ENCODE measurements at regions not wholly inside any gene's neighbourhood (a gene's known extent, or its start where the extent isn't known, plus 50 kb on each side); places are given as distances from the start of the nearest gene placed in this dataset.

DNA sequence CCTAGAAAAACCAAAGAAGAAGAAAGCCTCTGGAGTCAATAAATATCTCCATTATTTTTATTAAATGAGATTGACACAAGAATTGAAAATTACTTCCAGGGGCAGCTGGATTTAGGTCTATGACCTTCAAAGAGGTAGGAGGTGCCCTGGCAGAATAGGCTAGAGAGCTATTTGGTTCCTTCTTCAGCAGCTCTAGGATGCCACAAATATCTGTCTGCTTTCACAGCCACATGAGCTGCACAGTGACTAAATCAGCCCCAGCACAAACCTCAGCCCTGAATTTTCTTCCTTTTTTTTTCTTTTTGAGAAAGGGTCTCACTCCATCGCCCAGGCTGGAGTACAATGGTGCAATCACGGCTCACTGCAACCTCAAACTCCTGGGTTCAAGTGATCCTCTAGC, 223.5 kb downstream of the ABHD5 start:
- Histone ChIP-seq H3K27me3 (ENCODE audit: insufficient read depth, poor library complexity, severe bottlenecking) (no peaks in the 10 kb centered on the region), H3K4me3 (replicated peaks; ENCODE audit: insufficient read depth, low read length) (no peak overlapping the region), H3K27ac (replicated peaks) (no peak overlapping the region)
- DNase-seq (ENCODE audit: low read depth in 1 of 2, low spot score in 1 of 2), result no peak
- TF ChIP-seq GABPA (IDR thresholded peaks at IDR 0.05; ENCODE audit: low read depth) (no peak), REST (IDR thresholded peaks at IDR 0.05; ENCODE audit: insufficient replicate concordance, low read depth) (no peak), POLR2AphosphoS5 (IDR thresholded peaks at IDR 0.05; ENCODE audit: low read depth) (no peak), CTCF (IDR thresholded peaks at IDR 0.05; ENCODE audit: insufficient read depth, low read length) (no peak), SPI1 (IDR thresholded peaks at IDR 0.05; ENCODE audit: borderline replicate concordance, low read depth) (no peak)

- no peak for TF ChIP-seq REST (IDR thresholded peaks at IDR 0.05; ENCODE audit: insufficient replicate concordance, low read depth)
- no peak for TF ChIP-seq POLR2AphosphoS5 (IDR thresholded peaks at IDR 0.05; ENCODE audit: low read depth)
- TF ChIP-seq SPI1 (IDR thresholded peaks at IDR 0.05; ENCODE audit: borderline replicate concordance, low read depth), result no peak
- TF ChIP-seq CTCF (IDR thresholded peaks at IDR 0.05; ENCODE audit: insufficient read depth, low read length), result no peak
- no peak for TF ChIP-seq GABPA (IDR thresholded peaks at IDR 0.05; ENCODE audit: low read depth)
- H3K4me3 ChIP-seq (replicated peaks; ENCODE audit: insufficient read depth, low read length), result no peak overlapping the region
Measured at GRCh38 chr3:43915546-43915945, 224.8 kb downstream of the ABHD5 start.

DNA sequence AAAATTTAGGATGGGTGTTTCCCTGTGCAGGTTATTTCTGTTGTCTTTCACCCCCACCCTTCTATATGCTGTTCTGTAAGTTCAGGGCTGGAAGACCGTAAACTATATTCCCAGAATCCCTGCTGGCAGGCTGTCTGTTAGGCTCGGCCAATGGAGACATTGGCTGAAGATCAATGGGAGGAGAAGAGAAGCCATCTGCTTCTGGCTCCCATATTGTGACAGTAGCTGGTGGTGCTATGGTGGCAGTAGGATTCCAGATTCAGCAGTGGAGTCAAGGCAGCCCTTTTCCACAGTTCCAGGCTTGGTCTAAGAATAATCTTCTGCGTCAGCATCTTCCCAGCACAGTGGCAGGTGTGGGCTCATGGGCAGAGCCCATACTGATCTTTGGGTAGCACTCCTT, 226.6 kb downstream of the ABHD5 start:
- TF ChIP-seq REST (IDR thresholded peaks at IDR 0.05; ENCODE audit: insufficient replicate concordance, low read depth) (no peak), POLR2AphosphoS5 (IDR thresholded peaks at IDR 0.05; ENCODE audit: low read depth) (no peak), CTCF (IDR thresholded peaks at IDR 0.05; ENCODE audit: insufficient read depth, low read length) (no peak), SPI1 (IDR thresholded peaks at IDR 0.05; ENCODE audit: borderline replicate concordance, low read depth) (no peak), GABPA (IDR thresholded peaks at IDR 0.05; ENCODE audit: low read depth) (no peak)
- H3K4me3 ChIP-seq (replicated peaks; ENCODE audit: insufficient read depth, low read length), result no peak overlapping the region
- peaks cover 2% of the 10 kb centered on the region for H3K27me3 ChIP-seq (ENCODE audit: insufficient read depth, poor library complexity, severe bottlenecking)
- no peak for DNase-seq (ENCODE audit: low read depth in 1 of 2, low spot score in 1 of 2)
- no peak overlapping the region for H3K27ac ChIP-seq (replicated peaks)

More at GRCh38 chr3:43915546-43915945, 224.8 kb downstream of the ABHD5 start:
- Histone ChIP-seq H3K27me3 (ENCODE audit: insufficient read depth, poor library complexity, severe bottlenecking) (peaks cover 2% of the 10 kb centered on the region), H3K27ac (replicated peaks) (no peak overlapping the region)
- DNase-seq (ENCODE audit: low read depth in 1 of 2, low spot score in 1 of 2), result no peak

Data from HL-60 (cell line).